ENCODE measurements at regions not wholly inside any gene's neighbourhood (a gene's known extent, or its start where the extent isn't known, plus 50 kb on each side); places are given as distances from the start of the nearest gene placed in this dataset.
A peak's percentile ranks its signal among the peaks of the same experiment; 100 is the strongest.

DNA sequence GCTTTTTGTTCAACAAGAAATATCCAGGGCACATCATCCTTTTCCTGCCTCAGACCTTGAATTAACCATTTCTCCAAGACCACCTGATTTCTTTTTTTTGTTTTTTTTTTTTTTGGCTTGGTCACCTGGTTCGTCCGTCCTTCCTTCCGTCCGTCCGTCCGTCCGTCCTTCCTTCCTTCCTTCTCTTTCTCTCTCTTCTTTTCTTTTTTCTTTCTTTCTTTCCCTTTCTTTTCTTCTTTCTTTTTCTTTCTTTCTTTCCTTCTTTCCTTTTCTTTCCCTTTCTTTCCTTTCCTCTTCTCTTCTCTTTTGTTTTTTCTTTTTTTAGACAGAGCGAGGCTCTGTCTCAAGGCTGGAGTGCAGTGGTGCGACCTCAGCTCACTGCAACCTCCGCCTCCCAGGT, 80.7 kb downstream of the TET3 start:
- no peak for DNase-seq (ENCODE audit: low read depth in 2 of 2)

DNA sequence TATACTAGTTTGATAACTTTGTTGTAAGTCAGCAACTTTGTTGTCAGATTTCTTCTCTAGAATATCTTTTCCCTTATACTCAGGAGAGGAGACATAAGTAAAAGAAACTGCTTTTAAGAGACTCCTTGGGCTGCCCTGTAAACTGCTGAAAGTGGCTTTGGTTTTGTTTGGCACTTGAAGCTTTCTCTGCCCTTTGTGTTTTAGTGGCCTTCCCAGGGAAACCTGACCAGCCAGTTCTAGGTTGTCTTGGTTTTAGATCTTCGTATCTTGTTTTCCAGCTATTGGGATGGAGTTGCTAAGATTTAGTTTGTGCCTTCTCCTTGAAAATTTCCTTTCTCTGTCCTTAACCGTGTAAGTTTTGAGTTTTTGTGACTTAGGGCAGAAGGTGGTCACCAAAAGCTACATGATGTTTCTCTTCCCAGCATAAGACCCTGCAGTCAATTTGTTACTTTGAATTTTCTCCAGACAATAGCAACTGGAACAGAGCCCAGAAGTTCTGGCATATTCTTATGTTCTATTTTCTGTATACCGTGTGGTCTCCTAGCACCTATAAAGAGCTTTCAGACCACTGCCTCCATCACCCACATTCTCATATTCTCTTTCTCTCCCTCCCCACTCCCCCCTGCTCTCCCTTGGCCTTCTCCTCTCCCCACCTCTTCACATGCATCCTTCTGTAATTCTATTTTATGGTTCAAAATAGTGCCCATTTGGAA, 81.1 kb downstream of the BOLA3 start:
- DNase-seq (ENCODE audit: low read depth in 2 of 2), result peak in 1 of 2 donors; percentile 27

DNA sequence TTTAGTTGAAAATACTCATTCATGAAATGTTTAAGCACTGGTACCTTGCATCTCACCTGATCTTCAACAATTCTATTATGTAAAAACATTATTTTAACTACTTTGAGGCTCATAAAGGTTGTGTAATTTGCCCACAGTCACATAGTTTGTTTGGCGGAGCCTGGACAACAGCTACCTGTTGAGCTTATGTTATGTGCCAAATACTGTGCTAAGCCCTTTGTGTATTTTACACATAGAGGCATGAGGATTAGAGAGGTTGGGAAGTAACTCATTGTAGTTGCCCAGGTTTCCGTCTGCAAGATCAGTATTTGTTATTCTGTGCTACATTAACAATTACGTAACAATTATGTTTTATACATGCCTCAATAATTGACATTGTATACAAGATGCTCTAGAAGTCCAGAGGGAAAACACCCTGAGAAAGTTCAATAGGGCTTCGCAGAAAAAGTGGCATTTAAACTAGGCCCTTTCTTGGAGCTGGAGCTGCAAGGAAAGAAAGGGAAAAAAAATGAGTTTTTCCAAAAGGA, 80.4 kb downstream of the BOLA3 start:
- DNase-seq (ENCODE audit: low read depth in 2 of 2), result no peak

DNA sequence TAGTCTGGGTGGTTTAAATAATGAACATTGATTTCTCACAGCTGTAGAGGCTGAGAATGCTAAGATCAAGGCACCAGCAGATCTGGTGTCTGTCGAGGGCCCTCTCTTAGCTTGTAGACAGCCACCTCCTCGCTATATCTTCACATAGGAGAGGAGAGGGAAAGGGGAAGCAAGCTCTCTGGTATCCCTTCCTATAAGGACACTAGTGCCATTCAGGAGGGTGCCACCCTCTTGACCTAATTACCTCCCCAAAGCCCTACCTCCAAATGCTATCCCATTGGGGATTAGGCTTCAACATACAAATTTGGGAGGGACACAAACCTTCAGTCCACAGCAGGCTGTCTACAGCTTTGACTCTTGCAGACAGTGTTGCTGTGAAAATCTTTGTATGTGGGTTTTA, 76.7 kb downstream of the BOLA3 start:
- no peak for DNase-seq (ENCODE audit: low read depth in 2 of 2)

DNA sequence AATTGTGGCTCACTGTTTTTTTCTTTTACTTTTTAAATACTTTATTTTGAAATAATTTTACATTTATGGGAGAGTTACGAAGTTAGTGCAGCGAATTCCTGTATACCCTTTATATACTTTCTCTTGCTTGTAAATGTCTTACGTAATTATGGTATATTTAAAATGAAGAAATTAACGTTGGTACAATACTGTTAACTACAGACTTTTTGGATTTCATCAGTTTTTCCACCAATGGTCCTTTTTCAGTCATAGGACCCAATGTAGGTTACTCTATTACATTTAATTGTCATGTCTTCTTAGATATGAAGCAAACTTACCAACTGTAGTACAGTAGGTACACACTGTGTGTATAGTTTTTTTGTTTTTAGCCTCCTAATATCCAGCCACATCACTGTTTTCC, 76.3 kb downstream of the BOLA3 start:
- no peak for DNase-seq (ENCODE audit: low read depth in 2 of 2)

DNA sequence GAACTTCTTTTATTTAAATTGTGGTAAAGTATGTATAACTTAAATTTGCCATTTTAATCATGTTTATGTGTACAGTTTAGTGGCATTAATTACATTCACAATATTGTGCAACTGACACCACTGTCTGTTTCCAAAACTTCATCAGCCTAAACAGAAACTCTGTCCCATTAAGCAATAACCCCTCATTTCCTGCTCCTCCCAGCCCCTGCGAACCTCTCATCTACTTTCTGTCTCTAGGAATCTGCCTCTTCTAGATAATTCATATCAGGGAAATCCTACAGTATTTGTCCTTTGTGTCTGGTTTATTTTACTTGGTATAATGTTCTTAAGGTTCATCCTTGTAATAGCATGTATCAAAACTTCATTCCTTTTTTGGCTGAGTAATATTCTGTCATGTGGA, 75.1 kb downstream of the BOLA3 start:
- no peak for DNase-seq (ENCODE audit: low read depth in 2 of 2)

DNA sequence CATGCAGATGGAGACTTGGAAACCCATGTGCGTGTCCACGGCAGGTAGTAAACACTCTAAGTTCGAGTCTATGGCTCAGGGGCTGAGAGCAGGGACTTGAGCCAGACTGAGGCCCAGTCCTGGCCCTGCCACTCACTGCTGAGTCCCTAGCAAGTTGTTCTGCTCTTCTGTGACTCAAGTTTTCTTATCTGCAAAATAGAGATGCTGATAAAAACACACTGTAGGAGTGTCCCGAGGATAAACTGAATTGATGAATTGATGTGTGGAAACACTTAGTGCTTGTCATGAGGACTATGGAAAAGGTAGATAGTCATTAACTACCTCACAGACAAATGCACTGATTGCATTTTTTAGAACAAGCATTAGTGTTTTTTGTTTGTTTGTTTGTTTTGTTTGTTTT, 73.2 kb downstream of the BOLA3 start:
- no peak for DNase-seq (ENCODE audit: low read depth in 2 of 2)

DNA sequence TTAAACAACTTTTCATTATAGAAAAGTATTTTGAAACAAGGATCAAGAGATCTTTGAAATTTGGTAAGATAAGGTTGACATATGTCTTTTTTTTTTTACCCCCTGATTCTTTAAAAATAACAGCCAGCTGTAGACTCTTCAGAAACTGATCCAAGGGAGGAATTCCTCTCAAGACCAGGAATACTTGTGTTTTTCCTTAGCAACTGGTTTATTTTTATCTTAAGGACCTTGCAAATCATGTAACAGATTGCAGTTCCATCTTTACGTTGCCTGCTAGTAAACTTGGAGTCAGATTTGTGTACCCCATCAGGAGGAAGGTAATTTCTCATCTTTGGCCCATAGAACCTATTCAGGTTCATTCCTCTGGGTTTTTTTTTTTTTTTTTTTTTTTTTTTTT, 71.6 kb downstream of the BOLA3 start:
- DNase-seq (ENCODE audit: low read depth in 2 of 2), result no peak

DNA sequence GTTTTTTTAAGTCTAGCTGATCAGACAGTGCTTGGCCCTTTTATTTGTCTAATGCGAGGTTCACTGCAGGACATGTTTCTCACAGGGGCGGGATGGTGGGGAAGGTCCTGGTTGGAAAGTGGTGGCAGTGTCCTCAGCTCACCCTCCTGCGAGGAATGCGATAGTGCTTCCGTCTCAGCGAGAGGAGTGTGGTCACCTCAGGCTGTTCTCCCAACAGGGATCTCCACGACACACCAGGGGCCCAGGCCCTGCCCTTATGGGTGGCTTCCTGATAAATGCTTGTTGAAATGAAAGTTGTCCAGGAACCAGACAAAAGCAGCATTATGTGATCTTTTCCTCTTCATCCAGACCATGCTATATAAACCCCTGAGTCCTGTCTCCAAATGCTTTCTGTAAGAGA, 70.1 kb downstream of the BOLA3 start:
- DNase-seq (ENCODE audit: low read depth in 2 of 2), result no peak

DNA sequence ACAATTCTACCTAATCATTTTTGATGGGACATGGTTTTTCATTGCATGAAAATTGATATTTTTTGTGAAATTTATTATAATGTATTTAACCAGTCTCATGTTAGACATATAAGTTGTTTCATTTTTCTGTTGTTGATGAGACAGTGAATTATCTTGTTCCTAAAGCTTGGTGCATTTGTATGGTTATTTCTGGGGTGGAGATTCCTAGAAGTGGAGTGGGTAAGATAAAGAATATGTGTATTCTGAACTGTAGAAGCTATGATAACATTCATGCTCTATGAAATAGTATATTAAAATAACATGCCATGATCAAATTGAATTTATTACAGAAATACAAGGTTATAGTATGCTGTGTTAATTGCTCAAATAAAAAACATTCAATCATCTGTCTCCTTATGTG, 69.2 kb downstream of the BOLA3 start:
- no peak for DNase-seq (ENCODE audit: low read depth in 2 of 2)

DNA sequence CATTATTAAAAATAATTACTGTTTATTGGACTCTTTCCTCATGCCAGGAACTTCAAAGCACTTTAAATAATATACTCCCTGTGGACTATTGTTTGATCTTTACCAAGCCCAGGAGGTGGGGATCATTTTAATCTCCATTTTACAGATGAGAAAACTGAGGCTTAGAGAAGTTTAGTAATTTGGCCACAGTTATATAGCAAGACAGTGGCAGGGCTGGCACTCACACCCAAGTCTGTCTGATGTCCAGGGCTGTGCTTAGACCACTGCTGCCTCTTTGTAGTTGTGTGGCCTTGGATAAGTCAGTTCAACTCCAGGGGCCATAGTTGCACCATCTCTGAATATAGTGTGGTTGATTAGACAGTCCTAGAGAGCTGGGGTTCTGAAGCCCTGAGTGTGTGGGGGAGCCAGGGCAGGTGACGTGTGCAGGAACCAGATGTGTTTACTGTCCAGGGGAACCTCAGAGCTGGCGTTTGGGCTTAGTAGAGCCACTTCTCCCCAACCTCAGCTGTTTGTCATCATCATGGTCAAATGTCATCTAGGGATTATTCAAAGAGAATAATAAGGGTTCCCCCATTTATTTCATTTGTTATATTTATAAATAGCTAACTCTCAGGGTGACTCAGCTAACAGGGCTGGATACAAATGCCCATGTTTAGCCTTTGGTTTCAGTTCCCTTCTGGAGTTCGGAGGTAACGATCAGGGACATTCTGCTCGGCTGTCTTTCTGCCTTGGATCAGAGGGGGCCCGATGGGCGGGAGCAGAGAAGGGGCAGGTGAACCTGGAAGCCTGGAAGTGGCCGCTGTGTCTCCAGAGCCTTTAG, 68.0 kb downstream of the BOLA3 start:
- DNase-seq (ENCODE audit: low read depth in 2 of 2), result no peak

DNA sequence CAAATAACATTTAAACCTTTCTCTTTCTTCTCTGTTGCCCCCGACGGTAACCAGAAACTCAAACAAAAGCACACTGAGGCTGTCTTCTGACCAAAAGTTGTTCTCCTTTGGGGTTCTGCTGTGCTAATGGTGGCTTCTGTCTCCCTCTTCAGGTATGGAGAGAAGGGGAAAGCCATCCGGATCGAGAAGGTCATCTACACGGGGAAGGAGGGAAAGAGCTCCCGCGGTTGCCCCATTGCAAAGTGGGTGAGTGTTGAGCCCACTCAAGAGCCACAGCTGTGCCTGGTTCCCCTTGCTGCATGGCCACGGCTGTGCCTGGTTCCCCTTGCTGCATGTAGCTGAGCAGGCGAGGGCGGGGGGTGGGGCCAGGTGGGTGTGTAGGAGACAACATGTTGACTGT, 67.4 kb downstream of the BOLA3 start:
- no peak for DNase-seq (ENCODE audit: low read depth in 2 of 2)

DNA sequence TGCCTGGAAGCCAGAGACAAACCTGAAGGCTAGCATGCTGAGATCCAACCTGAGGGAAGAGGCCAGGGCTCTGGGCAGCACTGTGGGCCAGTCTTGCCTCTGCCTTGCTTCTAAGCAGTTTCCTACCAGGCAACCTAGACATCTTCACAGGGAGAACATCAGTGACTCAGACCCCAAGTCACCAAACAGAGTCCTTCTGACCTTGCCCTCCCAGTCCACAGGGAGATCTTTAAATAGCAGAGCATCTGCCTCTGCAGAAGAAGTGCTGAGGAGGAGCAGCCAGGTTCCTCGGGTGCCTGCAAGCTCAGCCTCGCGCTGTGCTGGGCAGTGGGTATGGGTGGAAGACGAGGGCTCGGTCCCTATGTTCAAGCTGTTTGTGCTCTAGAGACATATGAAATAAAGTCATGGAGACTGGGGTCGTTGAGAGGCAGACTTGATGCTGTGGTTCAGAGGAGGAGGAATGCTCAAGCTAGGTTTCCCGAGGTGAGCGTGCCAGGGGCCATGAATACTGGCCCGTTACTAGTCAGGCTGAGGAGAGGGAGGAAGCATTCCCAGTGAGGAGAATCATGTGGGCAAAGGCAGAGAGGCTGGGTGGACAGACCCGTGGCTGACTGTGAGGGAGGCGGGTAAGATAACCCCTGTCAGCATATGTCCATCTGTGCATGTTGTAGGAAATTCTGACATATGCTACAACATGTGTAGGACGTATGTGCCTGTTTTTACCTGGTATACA, 66.5 kb downstream of the BOLA3 start:
- DNase-seq (ENCODE audit: low read depth in 2 of 2), result no peak

DNA sequence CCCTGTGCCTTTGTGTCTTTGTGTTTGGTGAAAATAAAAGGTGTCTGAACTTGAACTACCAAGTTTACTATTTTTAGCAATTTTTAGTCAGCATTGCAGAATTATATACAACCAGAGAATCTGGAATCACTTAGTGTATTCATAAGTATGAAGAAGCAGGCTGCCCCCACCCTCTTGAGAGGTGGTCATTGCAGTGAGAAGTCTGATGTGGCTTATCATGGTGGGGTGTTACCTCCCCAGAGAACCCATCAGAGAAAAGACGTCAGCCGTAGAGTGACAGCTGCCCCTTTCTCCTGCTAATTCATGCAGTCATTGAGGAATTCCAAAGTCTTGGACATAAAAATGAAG, 66.0 kb downstream of the BOLA3 start:
- no peak for DNase-seq (ENCODE audit: low read depth in 2 of 2)

DNA sequence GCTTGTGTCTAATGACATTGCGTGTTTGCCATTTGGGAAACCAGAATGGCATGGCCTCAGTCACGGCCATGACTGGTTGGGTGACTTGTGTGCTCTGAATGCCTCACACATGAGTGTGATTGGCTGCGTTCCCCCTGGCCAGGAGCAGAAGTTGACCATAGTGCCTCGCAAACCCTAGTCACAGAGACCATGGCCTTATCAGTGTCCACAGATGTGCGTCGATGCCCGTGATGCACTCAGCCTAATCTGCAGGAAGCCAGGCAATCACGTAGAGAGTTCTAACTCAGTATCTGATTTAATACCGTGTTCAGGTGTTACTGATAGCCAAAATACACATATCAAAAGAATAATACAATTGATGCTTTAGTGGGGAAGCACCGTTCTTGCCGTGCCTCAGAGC, 64.0 kb downstream of the BOLA3 start:
- no peak for DNase-seq (ENCODE audit: low read depth in 2 of 2)

Measured in dermis microvascular lymphatic vessel endothelial cell (primary cell).